ENCODE measurements at regions not wholly inside any gene's neighbourhood (a gene's known extent, or its start where the extent isn't known, plus 50 kb on each side); places are given as distances from the start of the nearest gene placed in this dataset.

- H3K4me3 ChIP-seq (replicated peaks in 1 of 2; ENCODE audit: low read depth in 2 of 2, low read length in 2 of 2) = no peak overlapping the region
- DNase-seq (ENCODE audit: low read depth in 2 of 2) = no peak
- no peak for TF ChIP-seq CTCF (IDR thresholded peaks at IDR 0.05; ENCODE audit: low read depth, low read length)
Observed at GRCh38 chr3:73120710-73121109, 59.3 kb downstream of the EBLN2 start.

- no peak for DNase-seq (ENCODE audit: low read depth in 2 of 2)
- no peak overlapping the region for H3K4me3 ChIP-seq (replicated peaks in 1 of 2; ENCODE audit: low read depth in 2 of 2, low read length in 2 of 2)
- TF ChIP-seq CTCF (IDR thresholded peaks at IDR 0.05; ENCODE audit: low read depth, low read length) = no peak
Observed at GRCh38 chr3:73121669-73122331, 60.3 kb downstream of the EBLN2 start.

- no peak for DNase-seq (ENCODE audit: low read depth in 2 of 2)
- H3K4me3 ChIP-seq (replicated peaks in 1 of 2; ENCODE audit: low read depth in 2 of 2, low read length in 2 of 2) = no peak overlapping the region
- TF ChIP-seq CTCF (IDR thresholded peaks at IDR 0.05; ENCODE audit: low read depth, low read length) = no peak
Observed at GRCh38 chr3:73134034-73134433, 72.6 kb downstream of the EBLN2 start.

DNA sequence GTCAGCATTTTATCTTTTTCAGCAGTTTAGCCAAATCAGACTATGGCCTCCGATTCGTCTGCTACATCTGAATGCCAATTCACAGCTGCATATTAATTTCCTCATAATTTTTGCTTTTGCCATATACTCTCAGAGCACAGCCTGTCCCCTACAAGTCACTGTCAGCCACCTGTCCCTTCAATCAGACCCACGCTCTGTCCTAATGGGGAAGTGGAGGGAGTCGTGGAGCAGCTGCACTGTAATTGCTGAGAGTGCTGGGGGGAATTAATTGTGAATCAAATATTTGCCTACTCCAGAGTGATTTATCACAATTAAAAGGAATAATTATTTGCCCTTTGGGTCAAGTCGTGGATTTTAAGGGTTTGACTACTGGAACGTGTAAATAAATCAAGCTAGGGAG, 75.5 kb downstream of the EBLN2 start:
- no peak for TF ChIP-seq CTCF (IDR thresholded peaks at IDR 0.05; ENCODE audit: low read depth, low read length)
- no peak for DNase-seq (ENCODE audit: low read depth in 2 of 2)
- no peak overlapping the region for H3K4me3 ChIP-seq (replicated peaks in 1 of 2; ENCODE audit: low read depth in 2 of 2, low read length in 2 of 2)

DNA sequence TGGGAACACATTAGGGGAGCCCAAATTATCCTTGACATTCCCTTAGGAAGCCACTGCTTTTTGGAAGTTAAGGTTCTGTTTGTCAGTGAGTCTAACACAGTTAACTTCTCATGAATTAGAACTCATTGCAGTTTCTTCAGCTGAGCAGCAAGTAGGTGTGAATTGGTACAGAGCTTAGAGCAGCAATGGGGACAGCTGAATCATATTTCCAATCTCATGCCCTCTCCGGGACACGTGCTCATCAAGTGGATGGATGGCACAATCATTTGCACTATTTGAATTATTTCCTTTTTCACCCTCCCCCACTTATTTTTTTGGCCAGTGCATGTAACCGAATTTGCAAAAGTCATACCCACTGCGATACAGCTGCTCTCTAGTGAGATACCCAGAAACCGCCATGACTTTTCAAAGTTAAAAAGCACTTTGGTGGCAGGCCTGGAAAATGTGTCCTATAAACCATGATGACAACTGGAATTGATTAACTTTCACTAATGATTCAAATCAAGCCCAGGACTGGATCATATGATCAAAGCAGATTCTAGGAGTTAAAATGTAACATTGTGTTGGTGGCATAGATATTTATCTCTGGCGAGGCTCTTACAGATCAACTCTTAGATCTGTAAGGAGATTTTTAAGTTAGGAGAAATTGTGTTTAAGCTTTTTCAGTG, 76.4 kb downstream of the EBLN2 start:
- no peak overlapping the region for H3K4me3 ChIP-seq (replicated peaks in 1 of 2; ENCODE audit: low read depth in 2 of 2, low read length in 2 of 2)
- DNase-seq (ENCODE audit: low read depth in 2 of 2) = no peak
- TF ChIP-seq CTCF (IDR thresholded peaks at IDR 0.05; ENCODE audit: low read depth, low read length) = no peak

- H3K4me3 ChIP-seq (replicated peaks in 1 of 2; ENCODE audit: low read depth in 2 of 2, low read length in 2 of 2) = no peak overlapping the region
- DNase-seq (ENCODE audit: low read depth in 2 of 2) = no peak
- no peak for TF ChIP-seq CTCF (IDR thresholded peaks at IDR 0.05; ENCODE audit: low read depth, low read length)
Observed at GRCh38 chr3:73140772-73141442, 79.4 kb downstream of the EBLN2 start.
